Spinal cord (tissue), 9 donors: ENCODE measurements at regions not wholly inside any gene's neighbourhood (a gene's known extent, or its start where the extent isn't known, plus 50 kb on each side); places are given as distances from the start of the nearest gene placed in this dataset.
"Not testable (repeated sequence)": the region's sequence is repeated elsewhere in the genome, so short reads cannot be mapped to it uniquely, and the experiment has no call there.

Experiments used
- DNase-seq, 6 donors: peaks; one replicate each; pipeline versions ENCODE4 v3.0.0 to v3.0.0-alpha.2; 2013 to 2015; ENCODE audit warnings: low spot score in 6 of 6, low read depth in 4 of 6
- H3K27ac ChIP-seq: one replicate; pipeline ENCODE4 v1.5.1; 2013; ENCODE audit warnings: low read depth, low read length, control low read depth
- H3K27me3 ChIP-seq: one replicate; pipeline ENCODE4 v1.6.1; 2013; ENCODE audit warnings: low read length; ENCODE audit not compliant: control insufficient read depth, insufficient read depth
- H3K36me3 ChIP-seq: one replicate; pipeline ENCODE4 v1.6.1; 2013; ENCODE audit warnings: low read length; ENCODE audit not compliant: control insufficient read depth, insufficient read depth
- H3K4me1 ChIP-seq: one replicate; pipeline ENCODE4 v1.6.1; 2013; ENCODE audit warnings: low read length; ENCODE audit not compliant: control insufficient read depth, insufficient read depth
- H3K4me3 ChIP-seq: one replicate; pipeline ENCODE4 v1.5.1; 2013; ENCODE audit warnings: low read depth, low read length, control low read depth
- H3K9me3 ChIP-seq: one replicate; pipeline ENCODE4 v1.6.1; 2013; ENCODE audit warnings: low read length; ENCODE audit not compliant: control insufficient read depth, insufficient read depth
- WGBS: methylation state at CpG from one replicate; pipeline ENCODE4 v1.1.5; 2013; ENCODE audit warnings: missing lambda C conversion rate; ENCODE audit not compliant: insufficient coverage; 5-methylcytosine and 5-hydroxymethylcytosine counted together
- donor health status: healthy.

DNA sequence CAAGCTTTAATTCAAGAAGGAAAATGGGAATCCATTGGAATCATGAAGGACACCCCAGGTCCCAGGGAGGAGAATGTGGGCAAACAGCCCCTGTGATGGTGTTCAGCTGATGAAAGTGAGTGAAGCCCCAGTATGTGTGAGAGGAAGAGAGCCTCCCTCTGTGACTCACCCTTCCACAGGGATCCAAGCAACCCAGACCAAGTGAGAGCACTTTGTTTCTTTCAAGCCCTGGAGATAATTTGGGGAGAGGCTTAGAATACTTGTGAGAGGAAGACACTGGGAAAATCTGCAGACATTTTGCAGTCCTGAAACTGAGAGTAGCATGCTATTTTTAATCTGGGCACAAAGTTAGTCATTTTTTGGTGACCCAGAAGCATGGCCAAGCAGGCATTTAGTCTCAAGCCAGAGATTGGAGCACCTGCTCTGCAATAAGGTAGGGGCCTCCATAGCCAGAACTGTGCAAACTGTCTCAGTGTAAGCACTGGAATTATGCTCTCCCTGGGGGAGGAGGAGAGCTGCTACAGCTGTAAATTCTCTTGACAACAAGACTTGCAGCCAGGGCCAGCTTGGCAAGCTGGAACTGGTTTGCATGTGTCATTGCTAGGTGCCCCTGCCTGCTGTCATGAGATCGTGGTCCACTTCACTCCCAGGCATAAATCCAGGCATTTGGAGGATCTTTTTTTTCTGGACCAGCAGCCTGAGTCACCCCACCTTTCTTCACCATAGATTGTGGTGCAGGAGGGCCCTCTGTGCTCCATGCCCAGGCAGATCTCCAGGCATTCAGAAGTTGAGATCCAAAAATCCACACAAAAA is 537.8 kb upstream of the DPPA4 start:
- DNase-seq, result peak in 1 of 6 donors; percentile 6
- Histone ChIP-seq H3K27ac (no peak overlapping the region), H3K4me3 (no peak overlapping the region), H3K27me3 (no peaks in the 10 kb centered on the region), H3K4me1 (no peaks in the 10 kb centered on the region), H3K9me3 (no peaks in the 10 kb centered on the region), H3K36me3 (no peaks in the 10 kb centered on the region)
- 56% methylated on average over 1 of the region's 1 CpG for WGBS

DNA sequence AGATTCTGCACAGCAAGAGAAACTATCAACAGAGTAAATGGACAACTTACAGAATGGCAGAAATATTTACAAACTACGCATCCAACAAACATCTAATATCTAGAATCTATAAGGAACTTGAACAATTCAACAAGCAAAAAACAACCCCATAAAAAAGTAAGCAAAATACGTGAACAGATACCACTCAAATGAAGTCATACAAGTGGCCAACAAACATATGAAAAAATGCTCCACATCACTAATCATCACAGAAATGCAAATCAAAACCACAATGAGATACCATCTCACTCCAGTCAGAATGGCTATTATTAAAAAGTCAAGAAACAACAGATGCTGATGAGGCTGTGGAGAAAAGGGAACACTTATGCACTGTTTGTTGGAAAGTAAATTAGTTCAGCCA is 540.3 kb upstream of the DPPA4 start:
- not testable (repeated sequence) for H3K27ac ChIP-seq, H3K27me3 ChIP-seq, H3K9me3 ChIP-seq, H3K4me3 ChIP-seq, DNase-seq, H3K36me3 ChIP-seq, H3K4me1 ChIP-seq
- no CpG with 5 or more reads among the region's 2 CpGs for whole genome bisulfite sequencing

DNA sequence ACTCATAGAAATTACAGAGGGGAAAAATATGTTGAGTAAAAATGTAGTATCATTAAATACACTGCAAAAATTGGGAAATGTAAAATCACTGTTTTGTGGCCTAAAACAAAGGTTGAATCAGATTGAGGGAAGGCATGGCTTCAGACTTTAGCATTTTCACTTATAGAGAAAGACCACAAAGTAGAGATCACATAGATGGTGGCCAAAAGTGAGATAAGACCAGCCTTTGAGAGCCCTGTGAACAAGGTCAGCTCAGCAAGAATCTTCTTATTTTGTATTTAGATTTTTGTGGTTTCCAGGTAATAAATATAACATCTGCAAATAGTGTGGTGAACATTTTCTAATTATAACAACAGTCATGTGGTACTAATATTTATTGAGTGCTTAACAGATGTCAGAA is 544.8 kb upstream of the DPPA4 start:
- Histone ChIP-seq H3K27me3 (no peaks in the 10 kb centered on the region), H3K27ac (no peak overlapping the region), H3K9me3 (no peaks in the 10 kb centered on the region), H3K4me1 (no peaks in the 10 kb centered on the region), H3K36me3 (no peaks in the 10 kb centered on the region), H3K4me3 (no peak overlapping the region)
- no peak for DNase-seq

DNA sequence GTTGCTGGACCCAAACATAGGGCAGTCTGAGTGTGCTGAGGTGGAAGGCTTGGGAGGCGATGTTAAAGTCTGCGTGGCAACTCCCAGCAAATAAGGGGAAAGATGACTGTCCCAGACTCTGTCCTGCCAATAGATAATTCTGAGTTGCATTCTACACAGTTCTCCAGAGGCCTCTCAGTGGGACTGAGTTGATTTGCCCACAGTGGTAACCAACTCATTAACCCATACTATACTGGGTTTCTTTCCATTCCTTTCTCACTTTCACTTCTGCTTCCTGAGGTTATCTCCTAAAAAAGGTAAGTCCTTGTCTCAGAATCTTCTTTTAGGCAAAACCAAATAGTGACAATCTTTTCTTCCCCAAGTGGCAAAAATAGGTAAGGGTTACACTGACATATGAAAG is 549.9 kb upstream of the DPPA4 start:
- 100% methylated on average over 2 of the region's 2 CpGs for WGBS

DNA sequence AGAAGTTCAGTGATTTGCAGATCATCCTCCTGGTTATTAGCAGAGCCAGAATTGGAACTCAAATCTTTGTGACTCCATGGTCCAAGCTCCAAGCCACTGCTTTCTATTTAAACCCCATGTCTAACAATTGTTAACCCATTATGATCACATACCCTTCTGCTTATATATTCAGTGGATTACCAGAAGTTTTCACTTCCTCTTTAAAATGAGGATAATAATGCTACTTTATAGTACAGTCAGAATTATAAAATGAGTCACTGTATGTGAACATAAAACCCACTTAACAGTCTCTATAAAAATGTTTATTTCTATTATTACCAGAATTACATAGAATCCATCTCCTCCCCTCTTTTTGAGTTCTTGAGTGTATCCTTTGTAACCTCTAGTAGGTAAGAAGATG is 550.7 kb upstream of the DPPA4 start:
- H3K4me3 ChIP-seq, result no peak overlapping the region
- H3K9me3 ChIP-seq, result no peaks in the 10 kb centered on the region
- DNase-seq, result no peak
- no peaks in the 10 kb centered on the region for H3K36me3 ChIP-seq
- H3K27me3 ChIP-seq, result no peaks in the 10 kb centered on the region
- H3K27ac ChIP-seq, result no peak overlapping the region
- no peaks in the 10 kb centered on the region for H3K4me1 ChIP-seq

More for the DNA sequence above, 549.9 kb upstream of the DPPA4 start:
- Histone ChIP-seq H3K27me3 (no peaks in the 10 kb centered on the region), H3K4me1 (no peaks in the 10 kb centered on the region), H3K9me3 (no peaks in the 10 kb centered on the region), H3K4me3 (no peak overlapping the region), H3K36me3 (no peaks in the 10 kb centered on the region), H3K27ac (no peak overlapping the region)
- no peak for DNase-seq

DNA sequence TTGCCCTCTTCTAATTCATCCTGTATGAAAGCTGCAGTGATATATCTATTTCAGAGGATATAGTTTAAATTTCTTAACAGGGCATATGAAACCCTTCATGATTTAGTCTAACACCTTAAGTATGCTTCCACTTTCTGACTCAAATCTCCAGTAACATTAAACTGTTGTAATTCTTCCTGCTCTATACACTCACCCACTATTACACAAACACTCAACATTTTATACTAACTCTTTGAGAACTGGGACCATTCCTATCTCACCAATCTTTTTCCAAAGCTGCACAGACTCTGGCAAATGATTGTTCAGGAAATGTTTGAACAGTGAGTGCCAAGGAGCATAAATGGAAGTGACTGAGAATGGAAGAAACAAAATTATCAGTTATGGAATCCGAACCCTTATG is 560.4 kb upstream of the DPPA4 start:
- no peak overlapping the region for H3K27ac ChIP-seq
- no peak for DNase-seq
- H3K9me3 ChIP-seq, result no peaks in the 10 kb centered on the region
- H3K27me3 ChIP-seq, result no peaks in the 10 kb centered on the region
- WGBS, result no CpG with 5 or more reads among the region's 1 CpG
- H3K36me3 ChIP-seq, result no peaks in the 10 kb centered on the region
- no peaks in the 10 kb centered on the region for H3K4me1 ChIP-seq
- no peak overlapping the region for H3K4me3 ChIP-seq

DNA sequence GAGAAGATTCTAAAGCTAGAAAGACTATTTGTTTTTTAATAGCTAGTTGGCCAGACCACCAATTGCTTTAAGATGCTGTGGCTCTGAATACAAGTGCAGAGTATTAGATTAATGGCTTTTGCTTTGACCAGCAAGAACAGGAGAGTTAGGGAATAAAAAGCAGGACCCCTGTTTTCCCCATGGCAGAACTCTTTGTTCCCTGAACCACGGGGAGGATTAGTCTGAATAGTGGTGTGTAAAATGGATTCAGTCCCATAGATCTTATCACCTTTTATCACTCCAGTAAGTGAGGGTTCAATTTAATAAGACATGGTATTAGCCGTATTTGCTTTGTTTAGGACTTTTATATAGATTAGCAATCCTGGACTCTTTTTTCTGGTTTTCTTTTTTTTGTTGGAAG is 562.6 kb upstream of the DPPA4 start:
- Histone ChIP-seq H3K27ac (no peak overlapping the region), H3K27me3 (no peaks in the 10 kb centered on the region), H3K4me3 (no peak overlapping the region), H3K36me3 (no peaks in the 10 kb centered on the region), H3K9me3 (no peaks in the 10 kb centered on the region), H3K4me1 (no peaks in the 10 kb centered on the region)
- WGBS, result no CpG with 5 or more reads among the region's 2 CpGs
- peak in 2 of 6 donors; percentile 4 to 27 for DNase-seq

DNA sequence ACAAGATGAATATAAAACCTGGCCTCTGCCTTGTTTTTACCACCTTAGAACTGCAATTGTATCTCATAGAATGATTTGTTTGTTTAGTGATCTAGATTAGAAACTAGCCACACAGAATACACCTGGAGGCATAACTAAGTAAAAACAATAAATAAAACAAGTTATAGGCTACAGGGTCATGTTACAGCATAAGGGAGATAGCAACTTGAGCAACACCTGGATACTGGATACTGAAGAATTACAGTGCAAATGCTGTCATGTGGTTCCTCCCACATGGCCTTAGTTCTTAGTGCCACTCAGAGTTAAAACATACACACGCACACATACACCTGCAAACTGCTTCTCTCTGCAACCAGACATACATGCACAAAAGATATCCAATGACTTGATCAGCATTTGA is 563.4 kb upstream of the DPPA4 start:
- 75% methylated on average over 1 of the region's 1 CpG for WGBS
- Histone ChIP-seq H3K27me3 (no peaks in the 10 kb centered on the region), H3K9me3 (peaks cover 4% of the 10 kb centered on the region), H3K4me3 (no peak overlapping the region), H3K27ac (no peak overlapping the region), H3K4me1 (no peaks in the 10 kb centered on the region), H3K36me3 (no peaks in the 10 kb centered on the region)
- DNase-seq, result no peak

DNA sequence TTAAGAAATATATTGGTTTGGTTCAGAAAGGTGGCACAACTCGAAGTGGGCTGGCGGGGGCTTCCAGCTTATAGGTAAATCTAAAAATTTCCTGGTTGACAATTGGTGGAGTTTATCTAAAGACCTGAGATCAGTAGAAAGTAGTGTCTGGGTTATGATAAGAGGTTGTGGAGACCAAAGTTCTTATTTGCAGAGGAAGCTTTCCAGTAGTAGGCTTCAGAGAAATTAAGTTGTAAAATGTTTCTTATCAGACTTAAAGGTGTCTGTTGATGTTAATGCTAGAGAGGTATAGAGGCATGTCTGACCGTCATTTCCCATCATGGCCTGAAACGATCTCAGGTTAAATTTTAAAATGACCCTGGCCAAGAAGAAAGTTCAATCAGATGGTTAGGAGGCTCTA is 565.2 kb upstream of the DPPA4 start:
- H3K27me3 ChIP-seq, result no peaks in the 10 kb centered on the region
- H3K36me3 ChIP-seq, result no peaks in the 10 kb centered on the region
- H3K27ac ChIP-seq, result no peak overlapping the region
- 100% methylated on average over 3 of the region's 4 CpGs for WGBS
- peaks cover 6% of the 10 kb centered on the region for H3K9me3 ChIP-seq
- H3K4me3 ChIP-seq, result no peak overlapping the region
- no peak for DNase-seq
- no peaks in the 10 kb centered on the region for H3K4me1 ChIP-seq

DNA sequence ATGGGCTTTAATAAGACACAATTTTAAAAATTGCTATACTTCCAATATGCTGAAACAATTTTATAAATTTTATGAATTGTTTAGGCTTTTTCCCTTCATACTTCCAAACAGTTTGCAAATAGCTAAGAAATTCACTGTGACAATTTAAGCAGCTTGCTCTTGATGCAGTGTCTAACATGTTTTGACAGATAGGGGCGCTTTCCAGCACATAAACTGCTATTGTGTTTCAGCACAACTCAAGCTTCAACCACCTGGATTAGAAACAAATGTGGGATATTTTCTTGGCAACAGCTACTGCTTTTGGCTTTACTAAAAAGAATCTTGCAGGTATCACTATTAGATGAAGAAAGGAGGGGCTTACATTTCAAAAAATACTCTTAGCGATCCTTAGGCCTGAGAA is 565.8 kb upstream of the DPPA4 start:
- WGBS, result no CpG with 5 or more reads among the region's 2 CpGs
- DNase-seq, result no peak
- peaks cover 6% of the 10 kb centered on the region for H3K9me3 ChIP-seq

More for the DNA sequence above, 565.8 kb upstream of the DPPA4 start:
- Histone ChIP-seq H3K36me3 (no peaks in the 10 kb centered on the region), H3K4me3 (no peak overlapping the region), H3K4me1 (no peaks in the 10 kb centered on the region), H3K27ac (no peak overlapping the region), H3K27me3 (no peaks in the 10 kb centered on the region)
